ENCODE measurements at regions not wholly inside any gene's neighbourhood (a gene's known extent, or its start where the extent isn't known, plus 50 kb on each side); places are given as distances from the start of the nearest gene placed in this dataset.

- no peak for FAIRE-seq
- no peak for DNase-seq (ENCODE audit: insufficient read length, low spot score)
- no peak for TF ChIP-seq POLR2A (IDR thresholded peaks at IDR 0.05; ENCODE audit: low read depth, low read length)
Observed at GRCh38 chr9:1964093-1964492, 51.1 kb upstream of the SMARCA2 start.

Data from H54 (cell line).